Mucosa of descending colon (tissue), 3 donors: ENCODE measurements at regions not wholly inside any gene's neighbourhood (a gene's known extent, or its start where the extent isn't known, plus 50 kb on each side); places are given as distances from the start of the nearest gene placed in this dataset.

Experiments
- ATAC-seq: fragments of 200-7000 bp; cut with Tn5 transposase; one replicate; pipeline ENCODE4 v1.9.1; 2020; ENCODE audit warnings: mild to moderate bottlenecking, moderate library complexity
- DNase-seq, 3 donors: peaks; one replicate each; pipeline ENCODE4 v3.0.0-alpha.2; 2020
- H3K36me3 ChIP-seq: fragments of 200-600 bp; one replicate; pipeline ENCODE4 v1.8.0; 2021; ENCODE audit warnings: low read depth, mild to moderate bottlenecking
- H3K4me1 ChIP-seq: fragments of 200-600 bp; one replicate; pipeline ENCODE4 v1.8.0; 2021; ENCODE audit warnings: low read depth, mild to moderate bottlenecking
- H3K4me3 ChIP-seq: fragments of 200-600 bp; one replicate; pipeline ENCODE4 v1.8.0; 2021; ENCODE audit warnings: mild to moderate bottlenecking
- H3K9me3 ChIP-seq: fragments of 200-600 bp; one replicate; pipeline ENCODE4 v1.8.0; 2021; ENCODE audit warnings: mild to moderate bottlenecking
- intact Hi-C, 2 donors: fragments of 100-400 bp; cut with DNase I in 1 of 2; cut with micrococcal nuclease in 1 of 2; formaldehyde crosslinking; loops; one replicate each; pipeline versions ENCODE4 v1.11.0 to v1.11.1; 2022; cut with DNase I, micrococcal nuclease
- TF ChIP-seq, protein P1 (sequence below): fragments of 200-600 bp; IDR thresholded peaks from one replicate; pipeline ENCODE4 v1.8.0; 2022; ENCODE audit warnings: antibody characterized with exemption, mild to moderate bottlenecking
- donor health status: DM: no; HTN: no; CAD: no; lungs with moderate emphysema.
- donor health status: DM: no; HTN: no; CAD: no.
- donor health status: DM: no; HTN: yes; CAD: no.

DNA sequence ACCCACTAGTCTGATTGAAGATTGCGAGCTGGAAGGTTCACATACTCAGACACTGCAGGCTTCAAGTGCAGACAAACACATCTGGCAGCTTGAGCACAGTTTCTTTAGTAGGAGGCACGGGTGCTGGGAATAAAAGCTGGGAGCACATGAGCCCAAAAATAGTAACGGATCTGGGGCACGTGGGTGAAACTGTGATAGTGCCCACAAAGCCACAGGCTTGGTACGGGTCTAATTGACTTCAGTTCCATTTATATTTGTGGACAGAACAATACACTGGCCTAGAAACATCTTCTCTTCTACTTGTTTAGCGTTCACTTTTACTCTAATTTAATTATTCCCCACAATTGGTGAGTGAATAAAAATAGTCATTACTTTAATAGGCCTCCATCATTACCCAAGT lies 2370.7 kb downstream of the PCDH7 start:
- intact Hi-C loops, result no loop called here

DNA sequence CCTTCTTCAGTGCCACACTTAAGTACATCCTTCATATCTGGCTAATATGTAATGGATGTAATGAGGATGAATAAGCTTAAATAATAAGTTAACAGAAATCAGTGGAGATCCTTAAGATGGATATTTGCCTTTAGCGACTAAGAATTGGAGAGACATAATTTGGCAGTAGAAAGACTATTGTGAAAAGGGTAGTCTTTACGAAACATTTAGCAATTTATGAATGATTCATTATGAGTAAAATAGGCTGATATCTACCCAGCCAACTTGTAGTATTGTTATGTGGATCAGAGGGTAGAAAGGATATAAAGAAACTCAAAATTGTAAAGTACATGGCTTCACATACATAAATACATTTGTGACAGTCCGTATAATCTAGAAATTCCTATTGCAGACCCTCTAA lies 2371.8 kb downstream of the PCDH7 start:
- no peaks in the 10 kb centered on the region for H3K4me1 ChIP-seq
- no peak for ATAC-seq

More for the DNA sequence above, 2370.7 kb downstream of the PCDH7 start:
- TF ChIP-seq, protein P1, sequence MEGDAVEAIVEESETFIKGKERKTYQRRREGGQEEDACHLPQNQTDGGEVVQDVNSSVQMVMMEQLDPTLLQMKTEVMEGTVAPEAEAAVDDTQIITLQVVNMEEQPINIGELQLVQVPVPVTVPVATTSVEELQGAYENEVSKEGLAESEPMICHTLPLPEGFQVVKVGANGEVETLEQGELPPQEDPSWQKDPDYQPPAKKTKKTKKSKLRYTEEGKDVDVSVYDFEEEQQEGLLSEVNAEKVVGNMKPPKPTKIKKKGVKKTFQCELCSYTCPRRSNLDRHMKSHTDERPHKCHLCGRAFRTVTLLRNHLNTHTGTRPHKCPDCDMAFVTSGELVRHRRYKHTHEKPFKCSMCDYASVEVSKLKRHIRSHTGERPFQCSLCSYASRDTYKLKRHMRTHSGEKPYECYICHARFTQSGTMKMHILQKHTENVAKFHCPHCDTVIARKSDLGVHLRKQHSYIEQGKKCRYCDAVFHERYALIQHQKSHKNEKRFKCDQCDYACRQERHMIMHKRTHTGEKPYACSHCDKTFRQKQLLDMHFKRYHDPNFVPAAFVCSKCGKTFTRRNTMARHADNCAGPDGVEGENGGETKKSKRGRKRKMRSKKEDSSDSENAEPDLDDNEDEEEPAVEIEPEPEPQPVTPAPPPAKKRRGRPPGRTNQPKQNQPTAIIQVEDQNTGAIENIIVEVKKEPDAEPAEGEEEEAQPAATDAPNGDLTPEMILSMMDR, result no peak
- ATAC-seq (no peak), DNase-seq (no peak)
- Histone ChIP-seq H3K4me1 (no peaks in the 10 kb centered on the region), H3K36me3 (no peaks in the 10 kb centered on the region), H3K4me3 (no peak overlapping the region), H3K9me3 (no peaks in the 10 kb centered on the region)

DNA sequence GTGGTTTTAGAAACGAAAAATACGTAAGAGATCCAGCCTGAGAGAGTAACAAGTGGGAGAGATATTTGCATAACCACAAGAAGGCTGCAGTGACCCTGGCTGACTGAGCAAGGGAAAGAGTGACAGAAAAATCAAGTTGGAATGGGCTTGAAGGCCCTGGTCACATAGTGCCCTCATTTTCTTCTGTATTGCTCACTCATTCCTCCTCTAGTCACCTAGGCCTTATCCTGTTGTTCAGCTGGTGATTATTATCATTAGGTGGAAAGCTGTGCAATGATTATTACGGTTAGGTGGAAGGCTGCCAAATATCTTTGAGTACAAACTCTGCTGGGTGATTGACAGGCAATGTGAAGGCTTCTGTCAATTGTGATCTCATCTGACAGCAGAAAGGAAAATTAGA lies 2384.1 kb downstream of the PCDH7 start:
- intact Hi-C loops, result no loop called here
- no peaks in the 10 kb centered on the region for H3K9me3 ChIP-seq
- TF ChIP-seq, protein P1, result no peak

More for the DNA sequence above, 2371.8 kb downstream of the PCDH7 start:
- H3K36me3 ChIP-seq, result no peaks in the 10 kb centered on the region
- no peak overlapping the region for H3K4me3 ChIP-seq
- intact Hi-C loops, result no loop called here
- H3K9me3 ChIP-seq, result no peaks in the 10 kb centered on the region
- TF ChIP-seq, protein P1, result no peak
- DNase-seq, result no peak

DNA sequence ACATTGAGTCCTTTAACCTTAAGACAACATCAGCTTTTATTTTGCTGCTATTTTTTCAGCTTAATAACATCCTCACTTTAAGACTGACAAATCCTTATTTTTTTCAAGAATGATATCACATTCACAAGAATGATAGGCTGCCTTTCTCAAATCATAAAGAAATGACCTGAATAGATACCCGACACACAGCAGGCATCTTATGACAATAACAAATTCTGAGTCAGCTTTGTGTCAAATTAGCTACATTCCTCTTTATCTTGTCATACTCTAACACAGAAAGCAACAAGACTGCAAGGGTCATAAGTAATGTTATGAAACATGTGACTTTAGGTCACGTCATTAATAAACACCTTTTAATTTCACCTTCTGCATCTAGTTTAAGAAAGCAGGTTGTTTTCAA lies 2387.6 kb downstream of the PCDH7 start:
- intact Hi-C loops, result no loop called here
- ATAC-seq (no peak), DNase-seq (no peak)
- no peaks in the 10 kb centered on the region for H3K9me3 ChIP-seq
- no peaks in the 10 kb centered on the region for H3K4me1 ChIP-seq
- TF ChIP-seq, protein P1, result no peak
- no peak overlapping the region for H3K4me3 ChIP-seq
- no peaks in the 10 kb centered on the region for H3K36me3 ChIP-seq

More for the DNA sequence above, 2384.1 kb downstream of the PCDH7 start:
- Histone ChIP-seq H3K4me1 (no peaks in the 10 kb centered on the region), H3K4me3 (no peak overlapping the region), H3K36me3 (no peaks in the 10 kb centered on the region)
- no peak for ATAC-seq
- no peak for DNase-seq

DNA sequence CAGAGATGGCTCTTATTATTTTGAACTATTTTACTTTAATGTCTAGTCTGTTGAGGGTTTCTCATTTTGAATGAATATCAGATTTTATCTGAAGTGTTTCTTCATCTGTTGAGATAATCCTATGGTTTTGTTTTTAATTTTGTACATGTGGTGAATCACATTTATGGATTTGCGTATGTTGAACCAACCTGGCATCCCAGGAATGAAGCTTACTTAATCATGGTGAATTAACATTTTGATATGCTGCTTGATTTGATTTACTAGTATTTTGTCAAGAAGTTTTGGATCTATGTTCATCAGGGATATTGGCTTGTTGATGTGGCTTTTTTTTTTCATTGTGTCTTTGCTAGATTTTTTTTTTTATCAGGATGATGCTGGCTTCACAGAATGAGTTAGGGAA lies 2390.9 kb downstream of the PCDH7 start:
- no peak for ATAC-seq
- peaks cover 6% of the 10 kb centered on the region for H3K9me3 ChIP-seq
- H3K36me3 ChIP-seq, result no peaks in the 10 kb centered on the region
- H3K4me1 ChIP-seq, result no peaks in the 10 kb centered on the region
- DNase-seq, result no peak
- intact Hi-C loops, result no loop called here
- TF ChIP-seq, protein P1, result no peak
- no peak overlapping the region for H3K4me3 ChIP-seq

DNA sequence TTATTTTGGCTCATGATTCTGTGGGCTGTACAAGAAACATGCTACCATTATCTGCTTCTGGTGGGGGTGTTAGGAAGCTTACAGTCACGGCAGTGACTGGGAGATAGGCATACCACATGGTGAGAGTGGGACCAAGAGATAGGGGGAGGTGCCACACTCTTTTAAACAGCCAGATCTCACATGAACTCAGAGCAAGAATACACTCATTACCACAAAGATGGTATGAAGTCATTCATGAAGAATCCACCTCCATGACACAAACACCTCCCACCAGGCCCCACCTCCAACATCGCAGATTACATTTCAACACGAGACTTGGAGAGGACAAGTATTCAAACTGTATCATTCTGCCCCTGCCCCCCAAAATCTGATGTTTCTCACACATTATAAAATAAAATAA lies 2396.7 kb downstream of the PCDH7 start:
- Histone ChIP-seq H3K4me3 (no peak overlapping the region), H3K36me3 (no peaks in the 10 kb centered on the region), H3K9me3 (peaks cover 6% of the 10 kb centered on the region), H3K4me1 (no peaks in the 10 kb centered on the region)
- DNase-seq (no peak), ATAC-seq (no peak)
- TF ChIP-seq, protein P1, result no peak
- intact Hi-C loops, result no loop called here
